ENCODE measurements at regions not wholly inside any gene's neighbourhood (a gene's known extent, or its start where the extent isn't known, plus 50 kb on each side); places are given as distances from the start of the nearest gene placed in this dataset.
A peak's percentile ranks its signal among the peaks of the same experiment; 100 is the strongest.
"Not testable (repeated sequence)": the region's sequence is repeated elsewhere in the genome, so short reads cannot be mapped to it uniquely, and the experiment has no call there.

GRCh38 chr17:53757559-53757958 lies 65.2 kb upstream of the KIF2B start:
- no peak overlapping the region for H3K27ac ChIP-seq (ENCODE audit: control insufficient read depth, insufficient read depth, low read length)
- TF ChIP-seq EZH2 (IDR thresholded peaks at IDR 0.05; ENCODE audit: low read length): no peak
- H3K9me1 ChIP-seq (ENCODE audit: control insufficient read depth, extremely low read depth, insufficient read depth, low read length): no peaks in the 10 kb centered on the region
- H3K4me3 ChIP-seq (ENCODE audit: control insufficient read depth in 2 of 3, extremely low read depth in 1 of 3, insufficient read depth in 2 of 3, low read depth in 1 of 3, low read length in 3 of 3): no peak overlapping the region
- no peak for FAIRE-seq
- H4K20me1 ChIP-seq (ENCODE audit: control insufficient read depth, extremely low read depth, insufficient read depth, low read length): no peaks in the 10 kb centered on the region
- no peak overlapping the region for H3K9ac ChIP-seq (ENCODE audit: control insufficient read depth, extremely low read depth, insufficient read depth, low read length)
- H3K4me1 ChIP-seq (ENCODE audit: control insufficient read depth, extremely low read depth, insufficient read depth, low read length): no peaks in the 10 kb centered on the region
- no peaks in the 10 kb centered on the region for H3K27me3 ChIP-seq (ENCODE audit: control insufficient read depth, extremely low read depth, insufficient read depth, low read length)
- H3K9me3 ChIP-seq (ENCODE audit: control insufficient read depth, low read depth, low read length): no peaks in the 10 kb centered on the region
- no peak overlapping the region for H2AFZ ChIP-seq (ENCODE audit: control insufficient read depth, low read length)
- no peak overlapping the region for H3K4me2 ChIP-seq (ENCODE audit: control insufficient read depth, extremely low read depth, insufficient read depth, low read depth, low read length)
- DNase-seq (ENCODE audit: low read depth, low spot score): no peak
- H3K36me3 ChIP-seq (ENCODE audit: control insufficient read depth in 2 of 2, extremely low read depth in 1 of 2, insufficient read depth in 2 of 2, low read length in 2 of 2): no peaks in the 10 kb centered on the region
- no peaks in the 10 kb centered on the region for H3K79me2 ChIP-seq (ENCODE audit: control insufficient read depth, insufficient read depth, low read length)
- dilution Hi-C loops (cut with MboI; ENCODE audit: extremely low pct_ligation_motif_present, low sequenced_read_pairs): no loop called here

- H3K79me2 ChIP-seq (ENCODE audit: control insufficient read depth, insufficient read depth, low read length); H3K9me3 ChIP-seq (ENCODE audit: control insufficient read depth, low read depth, low read length); H3K4me3 ChIP-seq (ENCODE audit: control insufficient read depth in 2 of 3, extremely low read depth in 1 of 3, insufficient read depth in 2 of 3, low read depth in 1 of 3, low read length in 3 of 3); DNase-seq (ENCODE audit: low read depth, low spot score); H3K9ac ChIP-seq (ENCODE audit: control insufficient read depth, extremely low read depth, insufficient read depth, low read length); H2AFZ ChIP-seq (ENCODE audit: control insufficient read depth, low read length); H3K27ac ChIP-seq (ENCODE audit: control insufficient read depth, insufficient read depth, low read length); H3K36me3 ChIP-seq (ENCODE audit: control insufficient read depth in 2 of 2, extremely low read depth in 1 of 2, insufficient read depth in 2 of 2, low read length in 2 of 2); H3K27me3 ChIP-seq (ENCODE audit: control insufficient read depth, extremely low read depth, insufficient read depth, low read length); H4K20me1 ChIP-seq (ENCODE audit: control insufficient read depth, extremely low read depth, insufficient read depth, low read length); H3K4me2 ChIP-seq (ENCODE audit: control insufficient read depth, extremely low read depth, insufficient read depth, low read depth, low read length); FAIRE-seq; H3K4me1 ChIP-seq (ENCODE audit: control insufficient read depth, extremely low read depth, insufficient read depth, low read length); dilution Hi-C loops (cut with MboI; ENCODE audit: extremely low pct_ligation_motif_present, low sequenced_read_pairs); H3K9me1 ChIP-seq (ENCODE audit: control insufficient read depth, extremely low read depth, insufficient read depth, low read length): not testable (repeated sequence)
These were observed 65.6 kb upstream of the KIF2B start for GRCh38 chr17:53757116-53757515.

GRCh38 chr17:53749178-53749577 lies 73.5 kb upstream of the KIF2B start:
- peak overlapping the region; percentile 22 for H3K4me2 ChIP-seq (ENCODE audit: control insufficient read depth, extremely low read depth, insufficient read depth, low read depth, low read length)
- dilution Hi-C loops (cut with MboI; ENCODE audit: extremely low pct_ligation_motif_present, low sequenced_read_pairs): no loop called here

GRCh38 chr17:53748159-53748820 lies 74.4 kb upstream of the KIF2B start:
- H2AFZ ChIP-seq (ENCODE audit: control insufficient read depth, low read length); H3K36me3 ChIP-seq (ENCODE audit: control insufficient read depth in 2 of 2, extremely low read depth in 1 of 2, insufficient read depth in 2 of 2, low read length in 2 of 2); dilution Hi-C loops (cut with MboI; ENCODE audit: extremely low pct_ligation_motif_present, low sequenced_read_pairs); H3K9me1 ChIP-seq (ENCODE audit: control insufficient read depth, extremely low read depth, insufficient read depth, low read length); H3K79me2 ChIP-seq (ENCODE audit: control insufficient read depth, insufficient read depth, low read length); H4K20me1 ChIP-seq (ENCODE audit: control insufficient read depth, extremely low read depth, insufficient read depth, low read length); H3K4me3 ChIP-seq (ENCODE audit: control insufficient read depth in 2 of 3, extremely low read depth in 1 of 3, insufficient read depth in 2 of 3, low read depth in 1 of 3, low read length in 3 of 3); H3K9ac ChIP-seq (ENCODE audit: control insufficient read depth, extremely low read depth, insufficient read depth, low read length); H3K27ac ChIP-seq (ENCODE audit: control insufficient read depth, insufficient read depth, low read length); FAIRE-seq; H3K9me3 ChIP-seq (ENCODE audit: control insufficient read depth, low read depth, low read length); H3K27me3 ChIP-seq (ENCODE audit: control insufficient read depth, extremely low read depth, insufficient read depth, low read length); DNase-seq (ENCODE audit: low read depth, low spot score): not testable (repeated sequence)
- H3K4me1 ChIP-seq (ENCODE audit: control insufficient read depth, extremely low read depth, insufficient read depth, low read length): peaks cover 10% of the 10 kb centered on the region
- H3K4me2 ChIP-seq (ENCODE audit: control insufficient read depth, extremely low read depth, insufficient read depth, low read depth, low read length): peak overlapping the region; percentile 18

More at GRCh38 chr17:53749178-53749577, 73.5 kb upstream of the KIF2B start:
- Histone ChIP-seq H3K27me3 (ENCODE audit: control insufficient read depth, extremely low read depth, insufficient read depth, low read length) (no peaks in the 10 kb centered on the region), H3K27ac (ENCODE audit: control insufficient read depth, insufficient read depth, low read length) (no peak overlapping the region), H3K9me3 (ENCODE audit: control insufficient read depth, low read depth, low read length) (no peaks in the 10 kb centered on the region), H3K9me1 (ENCODE audit: control insufficient read depth, extremely low read depth, insufficient read depth, low read length) (no peaks in the 10 kb centered on the region), H3K4me3 (ENCODE audit: control insufficient read depth in 2 of 3, extremely low read depth in 1 of 3, insufficient read depth in 2 of 3, low read depth in 1 of 3, low read length in 3 of 3) (no peak overlapping the region), H3K4me1 (ENCODE audit: control insufficient read depth, extremely low read depth, insufficient read depth, low read length) (peaks cover 10% of the 10 kb centered on the region), H3K36me3 (ENCODE audit: control insufficient read depth in 2 of 2, extremely low read depth in 1 of 2, insufficient read depth in 2 of 2, low read length in 2 of 2) (no peaks in the 10 kb centered on the region), H2AFZ (ENCODE audit: control insufficient read depth, low read length) (no peak overlapping the region), H3K79me2 (ENCODE audit: control insufficient read depth, insufficient read depth, low read length) (no peaks in the 10 kb centered on the region), H3K9ac (ENCODE audit: control insufficient read depth, extremely low read depth, insufficient read depth, low read length) (no peak overlapping the region), H4K20me1 (ENCODE audit: control insufficient read depth, extremely low read depth, insufficient read depth, low read length) (no peaks in the 10 kb centered on the region)
- TF ChIP-seq EZH2 (IDR thresholded peaks at IDR 0.05; ENCODE audit: low read length) (no peak), CTCF (optimal IDR thresholded peaks at IDR 0.05 in 1 of 3, IDR thresholded peaks at IDR 0.05 in 1 of 3, conservative IDR thresholded peaks at IDR 0.05 in 1 of 3; ENCODE audit: extremely low read depth in 1 of 3, insufficient read depth in 2 of 3, low read length in 3 of 3) (no peak)
- FAIRE-seq (peak; percentile 85), DNase-seq (ENCODE audit: low read depth, low spot score) (peak; percentile 26)
